Neural cell (in vitro differentiated cells): ENCODE measurements at regions not wholly inside any gene's neighbourhood (a gene's known extent, or its start where the extent isn't known, plus 50 kb on each side); places are given as distances from the start of the nearest gene placed in this dataset.

Experiments used
- H2AFZ ChIP-seq: fragments of 200-600, 300-800 bp; sonication (generic), shearing (Covaris generic); 2 replicates; pipeline ENCODE4 v1.6.0; 2014; ENCODE audit warnings: low read depth, mild to moderate bottlenecking, antibody characterized with exemption, low read length, moderate library complexity
- H3F3A ChIP-seq: fragments of 200-600 bp; shearing (Covaris generic); 2 replicates; pipeline ENCODE4 v1.6.1; 2016; ENCODE audit warnings: mild to moderate bottlenecking, moderate library complexity, mixed read lengths, antibody characterized with exemption, low read length; ENCODE audit not compliant: insufficient read depth, poor library complexity, severe bottlenecking
- H3K27ac ChIP-seq: fragments of 200-600, 300-800 bp; sonication (generic), shearing (Covaris generic); 2 replicates; pipeline ENCODE4 v1.5.1; 2014; ENCODE audit warnings: mild to moderate bottlenecking, low read length, moderate library complexity
- H3K27me3 ChIP-seq: fragments of 300-800, 200-600 bp; sonication (generic), shearing (Covaris generic); 2 replicates; pipeline ENCODE4 v1.6.0; 2014; ENCODE audit warnings: mild to moderate bottlenecking, low read depth, low read length, moderate library complexity; ENCODE audit not compliant: insufficient read depth
- H3K36me3 ChIP-seq: fragments of 300-800, 200-600 bp; sonication (generic), shearing (Covaris generic); 2 replicates; pipeline ENCODE4 v1.5.1; 2014; ENCODE audit warnings: mild to moderate bottlenecking, antibody characterized with exemption, low read length, moderate library complexity; ENCODE audit not compliant: insufficient read depth
- H3K4me2 ChIP-seq: fragments of 300-800, 200-600 bp; sonication (generic), shearing (Covaris generic); 2 replicates; pipeline ENCODE4 v1.6.0; 2014; ENCODE audit warnings: mild to moderate bottlenecking, low read length
- H3K4me3 ChIP-seq: fragments of 300-800, 200-600 bp; sonication (generic), shearing (Covaris generic); 2 replicates; pipeline ENCODE4 v1.5.1; 2014; ENCODE audit warnings: mild to moderate bottlenecking, low read length, moderate library complexity
- H3K79me2 ChIP-seq: fragments of 200-600 bp; shearing (Covaris generic); replicated peaks from 2 replicates; pipeline ENCODE4 v1.6.0; 2014; ENCODE audit warnings: mild to moderate bottlenecking, low read length, moderate library complexity; ENCODE audit not compliant: insufficient read depth
- H3K9ac ChIP-seq: fragments of 300-800, 200-600 bp; sonication (generic), shearing (Covaris generic); 2 replicates; pipeline ENCODE4 v1.6.1; 2016; ENCODE audit warnings: mild to moderate bottlenecking, low read length, mixed read lengths
- H3K9me2 ChIP-seq: fragments of 200-600 bp; shearing (Covaris generic); 2 replicates; pipeline ENCODE4 v1.6.1; 2016; ENCODE audit warnings: mild to moderate bottlenecking, low read length, mixed read lengths; ENCODE audit not compliant: insufficient read depth
- H3K9me3 ChIP-seq: fragments of 200-600, 300-800 bp; sonication (generic), shearing (Covaris generic); 2 replicates; pipeline ENCODE4 v1.6.1; 2016; ENCODE audit warnings: mild to moderate bottlenecking, mixed run types, low read length, moderate library complexity, mixed read lengths
- H4K20me1 ChIP-seq: fragments of 200-600 bp; shearing (Covaris generic); 2 replicates; pipeline ENCODE4 v1.6.1; 2016; ENCODE audit warnings: mild to moderate bottlenecking, mixed run types; ENCODE audit not compliant: insufficient read depth
- CTCF ChIP-seq: fragments of 450-650 bp; IDR thresholded peaks from 2 replicates; pipeline ENCODE4 v1.5.1; 2014; ENCODE audit warnings: antibody characterized with exemption, mild to moderate bottlenecking, moderate library complexity; ENCODE audit not compliant: poor library complexity, severe bottlenecking
- EP300 ChIP-seq: fragments of 450-650 bp; conservative IDR thresholded peaks from 2 replicates; pipeline ENCODE4 v1.6.1; 2014; ENCODE audit warnings: antibody characterized with exemption, mild to moderate bottlenecking, moderate library complexity; ENCODE audit not compliant: poor library complexity, severe bottlenecking
- EZH2 ChIP-seq: fragments of 200-600, 300-800 bp; shearing (Covaris generic), sonication (generic); IDR thresholded peaks from 2 replicates; pipeline ENCODE4 v1.6.1; 2014; ENCODE audit warnings: antibody characterized with exemption, low read length, borderline replicate concordance, mild to moderate bottlenecking; ENCODE audit not compliant: insufficient read depth, poor library complexity, severe bottlenecking
- MXI1 ChIP-seq: fragments of 450-650 bp; conservative IDR thresholded peaks from 2 replicates; pipeline ENCODE4 v1.6.1; 2014; ENCODE audit warnings: antibody characterized with exemption, mild to moderate bottlenecking; ENCODE audit not compliant: poor library complexity, severe bottlenecking
- POLR2AphosphoS5 ChIP-seq: IDR thresholded peaks from 2 replicates; pipeline ENCODE4 v1.6.1; 2012
- RAD21 ChIP-seq: fragments of 450-650 bp; conservative IDR thresholded peaks from 2 replicates; pipeline ENCODE4 v1.6.1; 2014; ENCODE audit warnings: antibody characterized with exemption, mild to moderate bottlenecking, moderate library complexity
- SMC3 ChIP-seq: fragments of 450-650 bp; conservative IDR thresholded peaks from 2 replicates; pipeline ENCODE4 v1.6.1; 2014; ENCODE audit warnings: antibody characterized with exemption, mild to moderate bottlenecking, moderate library complexity; ENCODE audit not compliant: poor library complexity
- TAF1 ChIP-seq: IDR thresholded peaks from 2 replicates; pipeline ENCODE4 v1.6.1; 2012; ENCODE audit warnings: low read depth
- TF ChIP-seq, protein P1 (sequence below): IDR thresholded peaks from 2 replicates; pipeline ENCODE4 v1.6.1; 2012; ENCODE audit warnings: borderline replicate concordance

DNA sequence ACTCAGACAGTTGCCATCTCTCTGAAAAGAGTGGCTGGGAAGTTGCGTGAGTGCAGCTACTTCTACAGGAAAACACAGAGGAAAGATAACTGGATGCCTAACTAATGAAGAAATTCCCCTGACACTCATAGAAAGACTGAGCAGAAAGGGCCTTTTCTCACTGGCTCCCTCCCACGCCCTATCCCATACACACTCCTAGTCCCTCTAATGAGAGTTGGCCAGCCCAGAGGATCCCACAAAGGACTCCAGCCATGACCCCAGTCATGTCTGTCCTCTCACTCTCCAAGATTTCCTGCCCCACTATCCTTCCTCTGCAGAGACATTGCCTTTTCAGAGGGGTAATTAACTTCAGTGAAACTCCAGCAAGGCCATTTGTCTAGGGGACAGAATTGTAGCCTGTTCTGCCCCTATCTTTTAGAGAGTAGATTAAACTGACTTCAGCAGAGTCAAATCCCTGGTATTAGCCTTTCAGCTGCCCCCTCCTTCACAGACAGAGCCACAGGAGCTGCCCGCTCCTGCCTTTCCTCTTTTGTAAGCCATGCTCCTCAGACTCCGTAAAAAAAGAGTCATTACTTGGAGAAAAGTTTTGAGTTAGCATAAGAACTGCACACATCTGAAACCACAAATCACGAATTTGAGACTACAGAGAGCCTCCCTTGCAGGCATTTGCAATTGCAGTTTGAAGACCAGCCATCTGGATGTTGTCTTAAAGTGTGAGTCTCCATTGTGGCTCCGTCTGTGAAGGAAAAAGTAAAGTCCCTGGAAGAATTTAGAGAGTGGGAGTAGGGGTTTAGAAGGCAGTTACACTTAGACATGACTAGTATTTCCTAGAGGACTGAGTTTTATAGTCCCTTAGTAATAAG is 129.1 kb upstream of the SEMA6D start:
- no peaks in the 10 kb centered on the region for H4K20me1 ChIP-seq
- no peaks in the 10 kb centered on the region for H3K9me2 ChIP-seq
- H3K9me3 ChIP-seq = no peaks in the 10 kb centered on the region
- no peak overlapping the region for H3K9ac ChIP-seq
- no peak overlapping the region for H2AFZ ChIP-seq
- no peaks in the 10 kb centered on the region for H3K27me3 ChIP-seq
- H3K4me3 ChIP-seq = no peak overlapping the region
- no peaks in the 10 kb centered on the region for H3K79me2 ChIP-seq
- no peak overlapping the region for H3K4me2 ChIP-seq
- no peak for TF ChIP-seq RAD21
- no peak for TF ChIP-seq CTCF
- no peak for TF ChIP-seq EP300
- no peak for TF ChIP-seq MXI1
- TF ChIP-seq, protein P1, sequence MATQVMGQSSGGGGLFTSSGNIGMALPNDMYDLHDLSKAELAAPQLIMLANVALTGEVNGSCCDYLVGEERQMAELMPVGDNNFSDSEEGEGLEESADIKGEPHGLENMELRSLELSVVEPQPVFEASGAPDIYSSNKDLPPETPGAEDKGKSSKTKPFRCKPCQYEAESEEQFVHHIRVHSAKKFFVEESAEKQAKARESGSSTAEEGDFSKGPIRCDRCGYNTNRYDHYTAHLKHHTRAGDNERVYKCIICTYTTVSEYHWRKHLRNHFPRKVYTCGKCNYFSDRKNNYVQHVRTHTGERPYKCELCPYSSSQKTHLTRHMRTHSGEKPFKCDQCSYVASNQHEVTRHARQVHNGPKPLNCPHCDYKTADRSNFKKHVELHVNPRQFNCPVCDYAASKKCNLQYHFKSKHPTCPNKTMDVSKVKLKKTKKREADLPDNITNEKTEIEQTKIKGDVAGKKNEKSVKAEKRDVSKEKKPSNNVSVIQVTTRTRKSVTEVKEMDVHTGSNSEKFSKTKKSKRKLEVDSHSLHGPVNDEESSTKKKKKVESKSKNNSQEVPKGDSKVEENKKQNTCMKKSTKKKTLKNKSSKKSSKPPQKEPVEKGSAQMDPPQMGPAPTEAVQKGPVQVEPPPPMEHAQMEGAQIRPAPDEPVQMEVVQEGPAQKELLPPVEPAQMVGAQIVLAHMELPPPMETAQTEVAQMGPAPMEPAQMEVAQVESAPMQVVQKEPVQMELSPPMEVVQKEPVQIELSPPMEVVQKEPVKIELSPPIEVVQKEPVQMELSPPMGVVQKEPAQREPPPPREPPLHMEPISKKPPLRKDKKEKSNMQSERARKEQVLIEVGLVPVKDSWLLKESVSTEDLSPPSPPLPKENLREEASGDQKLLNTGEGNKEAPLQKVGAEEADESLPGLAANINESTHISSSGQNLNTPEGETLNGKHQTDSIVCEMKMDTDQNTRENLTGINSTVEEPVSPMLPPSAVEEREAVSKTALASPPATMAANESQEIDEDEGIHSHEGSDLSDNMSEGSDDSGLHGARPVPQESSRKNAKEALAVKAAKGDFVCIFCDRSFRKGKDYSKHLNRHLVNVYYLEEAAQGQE = no peak
- TF ChIP-seq POLR2AphosphoS5 = no peak
- no peak for TF ChIP-seq SMC3
- no peak for TF ChIP-seq EZH2
- TF ChIP-seq TAF1 = no peak
- H3K27ac ChIP-seq = no peak overlapping the region
- H3K36me3 ChIP-seq = no peaks in the 10 kb centered on the region
- H3F3A ChIP-seq = no peaks in the 10 kb centered on the region

- H3K4me3 ChIP-seq = no peak overlapping the region
- H3K4me2 ChIP-seq = no peak overlapping the region
- H3K9ac ChIP-seq = no peak overlapping the region
- no peaks in the 10 kb centered on the region for H3K36me3 ChIP-seq
- no peaks in the 10 kb centered on the region for H4K20me1 ChIP-seq
- H3K27me3 ChIP-seq = no peaks in the 10 kb centered on the region
- no peak overlapping the region for H2AFZ ChIP-seq
- H3F3A ChIP-seq = no peaks in the 10 kb centered on the region
- no peak overlapping the region for H3K27ac ChIP-seq
- TF ChIP-seq MXI1 = no peak
- TF ChIP-seq EZH2 = no peak
- TF ChIP-seq TAF1 = no peak
- no peak for TF ChIP-seq RAD21
- TF ChIP-seq, protein P1 = no peak
- TF ChIP-seq POLR2AphosphoS5 = no peak
- TF ChIP-seq EP300 = no peak
- no peak for TF ChIP-seq CTCF
- no peak for TF ChIP-seq SMC3
- H3K9me2 ChIP-seq = no peaks in the 10 kb centered on the region
- no peaks in the 10 kb centered on the region for H3K79me2 ChIP-seq
- no peaks in the 10 kb centered on the region for H3K9me3 ChIP-seq
Measured at GRCh38 chr15:47588958-47589357, 128.3 kb upstream of the SEMA6D start.
